Osteocyte (in vitro differentiated cells): ENCODE measurements at regions not wholly inside any gene's neighbourhood (a gene's known extent, or its start where the extent isn't known, plus 50 kb on each side); places are given as distances from the start of the nearest gene placed in this dataset.

Source experiments
- DNase-seq: peaks from one replicate; pipeline ENCODE4 v3.0.0; 2021; ENCODE audit warnings: mixed read lengths; ENCODE audit not compliant: unreplicated experiment; ENCODE audit errors: extremely low spot score
- H3K27ac Mint-ChIP-seq: one replicate; pipeline ENCODE4 v1.8.0; 2021; ENCODE audit warnings: mild to moderate bottlenecking, mixed read lengths; ENCODE audit not compliant: unreplicated experiment
- H3K27me3 Mint-ChIP-seq: one replicate; pipeline ENCODE4 v1.8.0; 2021; ENCODE audit warnings: mixed read lengths; ENCODE audit not compliant: unreplicated experiment
- H3K36me3 Mint-ChIP-seq: one replicate; pipeline ENCODE4 v1.8.0; 2021; ENCODE audit warnings: mixed read lengths; ENCODE audit not compliant: unreplicated experiment
- H3K4me1 Mint-ChIP-seq: one replicate; pipeline ENCODE4 v1.8.0; 2021; ENCODE audit warnings: mixed read lengths; ENCODE audit not compliant: unreplicated experiment
- H3K4me3 Mint-ChIP-seq: one replicate; pipeline ENCODE4 v1.8.0; 2021; ENCODE audit warnings: mild to moderate bottlenecking, moderate library complexity, mixed read lengths; ENCODE audit not compliant: unreplicated experiment
- H3K9me3 Mint-ChIP-seq: one replicate; pipeline ENCODE4 v1.8.0; 2021; ENCODE audit warnings: mixed read lengths; ENCODE audit not compliant: unreplicated experiment
- TF ChIP-seq, protein P1 (sequence below): fragments of 200-600 bp; sonication (generic); IDR thresholded peaks from 2 replicates; pipeline ENCODE4 v1.5.0; 2021; ENCODE audit warnings: antibody characterized with exemption, mild to moderate bottlenecking, moderate library complexity

- DNase-seq = no peak
- Mint-ChIP-seq H3K4me3 (no peak overlapping the region), H3K27me3 (no peaks in the 10 kb centered on the region), H3K9me3 (no peaks in the 10 kb centered on the region), H3K4me1 (peaks cover 11% of the 10 kb centered on the region), H3K27ac (no peak overlapping the region), H3K36me3 (no peaks in the 10 kb centered on the region)
- TF ChIP-seq, protein P1, sequence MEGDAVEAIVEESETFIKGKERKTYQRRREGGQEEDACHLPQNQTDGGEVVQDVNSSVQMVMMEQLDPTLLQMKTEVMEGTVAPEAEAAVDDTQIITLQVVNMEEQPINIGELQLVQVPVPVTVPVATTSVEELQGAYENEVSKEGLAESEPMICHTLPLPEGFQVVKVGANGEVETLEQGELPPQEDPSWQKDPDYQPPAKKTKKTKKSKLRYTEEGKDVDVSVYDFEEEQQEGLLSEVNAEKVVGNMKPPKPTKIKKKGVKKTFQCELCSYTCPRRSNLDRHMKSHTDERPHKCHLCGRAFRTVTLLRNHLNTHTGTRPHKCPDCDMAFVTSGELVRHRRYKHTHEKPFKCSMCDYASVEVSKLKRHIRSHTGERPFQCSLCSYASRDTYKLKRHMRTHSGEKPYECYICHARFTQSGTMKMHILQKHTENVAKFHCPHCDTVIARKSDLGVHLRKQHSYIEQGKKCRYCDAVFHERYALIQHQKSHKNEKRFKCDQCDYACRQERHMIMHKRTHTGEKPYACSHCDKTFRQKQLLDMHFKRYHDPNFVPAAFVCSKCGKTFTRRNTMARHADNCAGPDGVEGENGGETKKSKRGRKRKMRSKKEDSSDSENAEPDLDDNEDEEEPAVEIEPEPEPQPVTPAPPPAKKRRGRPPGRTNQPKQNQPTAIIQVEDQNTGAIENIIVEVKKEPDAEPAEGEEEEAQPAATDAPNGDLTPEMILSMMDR = no peak
Measured at GRCh38 chr4:175436196-175436595, 375.9 kb downstream of the GPM6A start.

GRCh38 chr4:175440786-175441185 is 371.3 kb downstream of the GPM6A start:
- no peaks in the 10 kb centered on the region for H3K36me3 Mint-ChIP-seq
- H3K27ac Mint-ChIP-seq = no peak overlapping the region
- no peak for DNase-seq
- H3K4me1 Mint-ChIP-seq = peaks cover 9% of the 10 kb centered on the region
- H3K9me3 Mint-ChIP-seq = no peaks in the 10 kb centered on the region
- H3K4me3 Mint-ChIP-seq = no peak overlapping the region
- TF ChIP-seq, protein P1 = no peak
- no peaks in the 10 kb centered on the region for H3K27me3 Mint-ChIP-seq

DNA sequence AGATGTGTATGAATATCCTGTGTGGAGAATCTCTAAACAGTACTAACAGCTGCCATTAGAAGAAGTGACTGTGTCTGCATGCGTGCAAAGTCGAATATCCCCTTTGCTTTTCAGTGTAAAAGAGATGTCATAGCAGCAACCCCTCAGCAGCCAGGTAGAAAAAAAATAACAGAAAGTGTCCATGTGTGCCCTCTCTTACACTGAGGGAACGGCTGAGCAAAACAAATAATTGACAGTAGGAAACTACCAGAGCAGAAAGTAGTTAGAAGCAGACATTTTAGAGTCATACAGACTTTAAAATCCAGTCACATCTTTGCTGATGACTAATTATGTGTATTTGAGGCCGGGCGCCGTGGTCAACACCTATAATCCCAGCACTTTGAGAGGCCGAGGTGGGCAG is 370.8 kb downstream of the GPM6A start:
- H3K4me1 Mint-ChIP-seq = peaks cover 9% of the 10 kb centered on the region
- no peak overlapping the region for H3K27ac Mint-ChIP-seq
- no peaks in the 10 kb centered on the region for H3K9me3 Mint-ChIP-seq
- TF ChIP-seq, protein P1 = no peak
- DNase-seq = no peak
- H3K4me3 Mint-ChIP-seq = no peak overlapping the region
- no peaks in the 10 kb centered on the region for H3K27me3 Mint-ChIP-seq
- no peaks in the 10 kb centered on the region for H3K36me3 Mint-ChIP-seq

GRCh38 chr4:175443547-175443946 is 368.5 kb downstream of the GPM6A start:
- peaks cover 3% of the 10 kb centered on the region for H3K4me1 Mint-ChIP-seq
- H3K27me3 Mint-ChIP-seq = no peaks in the 10 kb centered on the region
- H3K27ac Mint-ChIP-seq = no peak overlapping the region

DNA sequence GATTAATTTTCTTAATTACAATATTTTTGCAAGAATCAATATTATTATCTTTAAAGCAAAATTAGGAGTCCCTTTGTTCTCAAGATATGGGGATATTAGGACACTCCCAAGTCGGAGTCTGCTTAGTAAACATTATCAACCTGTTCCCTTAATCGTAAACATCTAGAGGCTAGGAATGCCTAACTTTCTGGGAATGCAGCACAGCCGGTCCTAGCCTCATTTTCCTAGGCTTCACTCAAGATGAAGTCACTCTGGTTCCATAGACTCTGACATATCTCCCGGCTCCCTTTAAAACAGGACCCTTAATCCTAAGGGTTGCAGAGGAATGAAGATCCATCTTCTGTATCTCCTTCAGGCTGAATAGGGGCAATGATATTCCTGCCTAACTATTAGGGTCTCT is 367.6 kb downstream of the GPM6A start:
- H3K4me3 Mint-ChIP-seq = no peak overlapping the region
- no peak overlapping the region for H3K27ac Mint-ChIP-seq
- H3K9me3 Mint-ChIP-seq = no peaks in the 10 kb centered on the region
- no peaks in the 10 kb centered on the region for H3K27me3 Mint-ChIP-seq
- no peak for DNase-seq
- no peaks in the 10 kb centered on the region for H3K36me3 Mint-ChIP-seq
- TF ChIP-seq, protein P1 = no peak
- H3K4me1 Mint-ChIP-seq = no peaks in the 10 kb centered on the region

More at GRCh38 chr4:175443547-175443946, 368.5 kb downstream of the GPM6A start:
- TF ChIP-seq, protein P1 = no peak
- Mint-ChIP-seq H3K9me3 (no peaks in the 10 kb centered on the region), H3K36me3 (no peaks in the 10 kb centered on the region), H3K4me3 (no peak overlapping the region)
- no peak for DNase-seq
